Kidney tubule cell (primary cell): ENCODE measurements at regions not wholly inside any gene's neighbourhood (a gene's known extent, or its start where the extent isn't known, plus 50 kb on each side); places are given as distances from the start of the nearest gene placed in this dataset.

ENCODE experiments used
- DNase-seq: peaks from one replicate; pipeline ENCODE4 v3.0.0-alpha.2; 2018; ENCODE audit warnings: low spot score

- peak; percentile 73 for DNase-seq
These were observed 73.4 kb upstream of the KCNMA1 start for GRCh38 chr10:77710759-77711682.

- DNase-seq, result no peak
These were observed 72.5 kb upstream of the KCNMA1 start for GRCh38 chr10:77710081-77710551.

GRCh38 chr10:77707570-77707969, 70.0 kb upstream of the KCNMA1 start:
- no peak for DNase-seq

GRCh38 chr10:77702166-77702565, 64.6 kb upstream of the KCNMA1 start:
- peak; percentile 51 for DNase-seq

GRCh38 chr10:77700086-77700485, 62.5 kb upstream of the KCNMA1 start:
- no peak for DNase-seq

GRCh38 chr10:77699080-77699645, 61.6 kb upstream of the KCNMA1 start:
- DNase-seq, result no peak

- DNase-seq, result no peak
These were observed 60.8 kb upstream of the KCNMA1 start for GRCh38 chr10:77698267-77698931.

GRCh38 chr10:77696584-77696983, 59.0 kb upstream of the KCNMA1 start:
- no peak for DNase-seq

GRCh38 chr10:77695186-77695585, 57.6 kb upstream of the KCNMA1 start:
- no peak for DNase-seq

GRCh38 chr10:77692782-77693181, 55.2 kb upstream of the KCNMA1 start:
- DNase-seq, result peak; percentile 88

GRCh38 chr10:77689339-77689738, 51.7 kb upstream of the KCNMA1 start:
- DNase-seq, result no peak

GRCh38 chr10:77687621-77688020, 50.0 kb upstream of the KCNMA1 start:
- DNase-seq, result no peak
